Smooth muscle cell (in vitro differentiated cells): ENCODE measurements at regions not wholly inside any gene's neighbourhood (a gene's known extent, or its start where the extent isn't known, plus 50 kb on each side); places are given as distances from the start of the nearest gene placed in this dataset.
A peak's percentile ranks its signal among the peaks of the same experiment; 100 is the strongest.

Source experiments
- DNase-seq: peaks from one replicate; lab custom pipeline; 2025; ENCODE audit not compliant: unreplicated experiment; lab: John Stamatoyannopoulos, UW
- H2AFZ ChIP-seq: fragments of 200-600 bp; sonication (generic); 2 replicates; pipeline ENCODE4 v1.6.0; 2016; ENCODE audit warnings: antibody characterized with exemption, low read depth, mild to moderate bottlenecking
- H3F3A ChIP-seq: fragments of 200-600 bp; sonication (generic); 2 replicates; pipeline ENCODE4 v1.6.0; 2017; ENCODE audit warnings: antibody characterized with exemption, low read depth
- H3K27ac ChIP-seq: fragments of 200-600 bp; sonication (generic); 2 replicates; pipeline ENCODE4 v1.5.1; 2016; ENCODE audit warnings: low read depth, mild to moderate bottlenecking
- H3K27me3 ChIP-seq: fragments of 200-600 bp; sonication (generic); 2 replicates; pipeline ENCODE4 v1.6.1; 2016; ENCODE audit warnings: low read depth, mild to moderate bottlenecking
- H3K36me3 ChIP-seq: fragments of 200-600 bp; sonication (generic); 2 replicates; pipeline ENCODE4 v1.5.1; 2016; ENCODE audit warnings: low read depth
- H3K4me1 ChIP-seq: fragments of 200-600 bp; sonication (generic); 2 replicates; pipeline ENCODE4 v1.5.1; 2016; ENCODE audit warnings: low read depth
- H3K4me2 ChIP-seq: fragments of 200-600 bp; sonication (generic); 2 replicates; pipeline ENCODE4 v1.6.0; 2016; ENCODE audit warnings: mild to moderate bottlenecking
- H3K4me3 ChIP-seq: fragments of 200-600 bp; sonication (generic); 2 replicates; pipeline ENCODE4 v1.5.1; 2016; ENCODE audit warnings: mild to moderate bottlenecking
- H3K79me2 ChIP-seq: fragments of 200-600 bp; sonication (generic); 2 replicates; pipeline ENCODE4 v1.6.0; 2016; ENCODE audit warnings: low read depth, mild to moderate bottlenecking
- H3K9ac ChIP-seq: fragments of 200-600 bp; sonication (generic); 2 replicates; pipeline ENCODE4 v1.6.0; 2016; ENCODE audit warnings: low read depth
- H3K9me3 ChIP-seq: fragments of 200-600 bp; sonication (generic); replicated peaks from 2 replicates; pipeline ENCODE4 v1.5.1; 2016; ENCODE audit warnings: low read depth
- H4K20me1 ChIP-seq: fragments of 200-600 bp; sonication (generic); 2 replicates; pipeline ENCODE4 v1.6.0; 2016; ENCODE audit warnings: low read depth
- CTCF ChIP-seq: fragments of 200-600 bp; sonication (generic); IDR thresholded peaks from 2 replicates; pipeline ENCODE4 v1.5.1; 2017; ENCODE audit warnings: borderline replicate concordance, mild to moderate bottlenecking, antibody characterized with exemption; ENCODE audit not compliant: insufficient read depth, poor library complexity, severe bottlenecking
- WGBS: methylation state at CpG from one replicate; pipeline ENCODE4 v1.1.7; 2016; ENCODE audit warnings: low lambda C conversion rate; 5-methylcytosine and 5-hydroxymethylcytosine counted together

GRCh38 chr13:58660826-58661225 lies 1029.3 kb downstream of the PCDH17 start:
- Histone ChIP-seq H3K9ac (no peak overlapping the region), H3K4me2 (no peak overlapping the region), H3K36me3 (no peaks in the 10 kb centered on the region), H3K27ac (no peak overlapping the region), H4K20me1 (no peaks in the 10 kb centered on the region), H3K79me2 (no peaks in the 10 kb centered on the region), H3F3A (no peaks in the 10 kb centered on the region), H2AFZ (no peak overlapping the region), H3K4me1 (no peaks in the 10 kb centered on the region), H3K27me3 (no peaks in the 10 kb centered on the region), H3K4me3 (no peak overlapping the region), H3K9me3 (no peaks in the 10 kb centered on the region)
- no peak for TF ChIP-seq CTCF
- DNase-seq, result no peak

- no peaks in the 10 kb centered on the region for H3F3A ChIP-seq
- H3K27me3 ChIP-seq, result no peaks in the 10 kb centered on the region
- H3K4me2 ChIP-seq, result no peak overlapping the region
- no peaks in the 10 kb centered on the region for H3K36me3 ChIP-seq
- peak overlapping the region; percentile 3 for H2AFZ ChIP-seq
- H4K20me1 ChIP-seq, result no peaks in the 10 kb centered on the region
- no peak overlapping the region for H3K4me3 ChIP-seq
- H3K79me2 ChIP-seq, result no peaks in the 10 kb centered on the region
- H3K9me3 ChIP-seq, result no peaks in the 10 kb centered on the region
- H3K9ac ChIP-seq, result no peak overlapping the region
- DNase-seq, result no peak
- 35% methylated on average over 1 of the region's 1 CpG for WGBS
- no peak overlapping the region for H3K27ac ChIP-seq
- no peak for TF ChIP-seq CTCF
- H3K4me1 ChIP-seq, result peaks cover 8% of the 10 kb centered on the region
These were observed 1034.8 kb downstream of the PCDH17 start for GRCh38 chr13:58666331-58666730.

- 84% methylated on average over 2 of the region's 2 CpGs for WGBS
- no peaks in the 10 kb centered on the region for H3F3A ChIP-seq
- no peak overlapping the region for H3K4me2 ChIP-seq
- no peaks in the 10 kb centered on the region for H4K20me1 ChIP-seq
- H3K79me2 ChIP-seq, result no peaks in the 10 kb centered on the region
- no peak overlapping the region for H3K9ac ChIP-seq
- no peak for DNase-seq
- no peaks in the 10 kb centered on the region for H3K36me3 ChIP-seq
- H3K9me3 ChIP-seq, result no peaks in the 10 kb centered on the region
- no peaks in the 10 kb centered on the region for H3K27me3 ChIP-seq
- peaks cover 8% of the 10 kb centered on the region for H3K4me1 ChIP-seq
- no peak overlapping the region for H3K27ac ChIP-seq
- TF ChIP-seq CTCF, result no peak
- no peak overlapping the region for H2AFZ ChIP-seq
- H3K4me3 ChIP-seq, result no peak overlapping the region
These were observed 1035.6 kb downstream of the PCDH17 start for GRCh38 chr13:58667096-58667495.

GRCh38 chr13:58680115-58680514 lies 1048.6 kb downstream of the PCDH17 start:
- Histone ChIP-seq H3K36me3 (no peaks in the 10 kb centered on the region), H3K79me2 (no peaks in the 10 kb centered on the region), H3K9me3 (no peaks in the 10 kb centered on the region), H3K4me2 (no peak overlapping the region), H3K9ac (no peak overlapping the region), H4K20me1 (no peaks in the 10 kb centered on the region), H3K4me3 (no peak overlapping the region), H3K27ac (no peak overlapping the region), H2AFZ (no peak overlapping the region), H3K27me3 (no peaks in the 10 kb centered on the region), H3K4me1 (no peaks in the 10 kb centered on the region), H3F3A (no peaks in the 10 kb centered on the region)
- DNase-seq, result no peak
- WGBS, result 63% methylated on average over 4 of the region's 4 CpGs
- TF ChIP-seq CTCF, result no peak
